GM19239 (cell line): ENCODE measurements at regions not wholly inside any gene's neighbourhood (a gene's known extent, or its start where the extent isn't known, plus 50 kb on each side); places are given as distances from the start of the nearest gene placed in this dataset.

ENCODE experiments used
- DNase-seq: peaks from one replicate; pipeline ENCODE4 v3.0.0; 2011; ENCODE audit warnings: low spot score; ENCODE audit not compliant: insufficient read length
- FAIRE-seq: peaks from 2 replicates; lab custom pipeline; 2011; peaks lifted over from hg19 to GRCh38; lab: Jason Lieb, UNC

DNA sequence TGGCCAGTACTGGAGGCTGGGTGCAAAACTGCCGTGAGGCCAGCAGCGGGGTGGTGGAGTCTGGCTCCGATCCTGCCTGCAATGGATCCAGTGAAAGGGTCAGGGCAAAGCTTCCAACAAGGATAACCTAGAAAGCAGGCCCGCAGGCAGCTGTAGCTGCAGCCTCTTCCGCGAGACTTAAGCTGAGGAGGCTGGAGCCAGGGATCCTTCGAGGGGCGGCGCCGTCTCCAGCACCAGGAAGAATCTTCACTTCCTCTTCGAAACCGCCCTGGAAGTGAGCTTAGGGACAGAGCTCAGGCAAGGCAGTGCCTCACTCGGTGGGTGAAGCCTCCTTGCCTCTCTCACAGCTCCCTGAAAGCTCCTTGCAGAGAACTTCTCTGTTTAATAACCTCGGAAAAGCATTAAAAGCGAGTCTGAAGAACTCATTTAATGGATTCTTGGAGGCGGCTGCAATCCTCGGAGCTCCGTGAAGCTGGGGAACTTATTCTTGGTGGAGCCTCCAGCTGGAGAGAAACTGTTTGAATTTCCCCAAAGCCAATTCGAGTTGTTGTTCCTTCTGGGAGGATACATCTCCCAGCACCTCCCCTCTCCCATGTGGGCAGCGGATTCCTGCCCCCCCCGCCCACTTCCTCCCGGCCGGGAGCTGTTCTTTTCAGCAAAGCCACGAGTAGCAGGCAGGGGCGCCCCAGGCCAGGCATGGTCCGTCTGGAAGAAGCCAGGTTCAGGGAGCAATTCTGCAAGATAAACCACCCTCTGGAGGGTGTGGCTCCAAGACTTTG is 169.9 kb downstream of the CTTN start:
- no peak for DNase-seq
- FAIRE-seq, result no peak

DNA sequence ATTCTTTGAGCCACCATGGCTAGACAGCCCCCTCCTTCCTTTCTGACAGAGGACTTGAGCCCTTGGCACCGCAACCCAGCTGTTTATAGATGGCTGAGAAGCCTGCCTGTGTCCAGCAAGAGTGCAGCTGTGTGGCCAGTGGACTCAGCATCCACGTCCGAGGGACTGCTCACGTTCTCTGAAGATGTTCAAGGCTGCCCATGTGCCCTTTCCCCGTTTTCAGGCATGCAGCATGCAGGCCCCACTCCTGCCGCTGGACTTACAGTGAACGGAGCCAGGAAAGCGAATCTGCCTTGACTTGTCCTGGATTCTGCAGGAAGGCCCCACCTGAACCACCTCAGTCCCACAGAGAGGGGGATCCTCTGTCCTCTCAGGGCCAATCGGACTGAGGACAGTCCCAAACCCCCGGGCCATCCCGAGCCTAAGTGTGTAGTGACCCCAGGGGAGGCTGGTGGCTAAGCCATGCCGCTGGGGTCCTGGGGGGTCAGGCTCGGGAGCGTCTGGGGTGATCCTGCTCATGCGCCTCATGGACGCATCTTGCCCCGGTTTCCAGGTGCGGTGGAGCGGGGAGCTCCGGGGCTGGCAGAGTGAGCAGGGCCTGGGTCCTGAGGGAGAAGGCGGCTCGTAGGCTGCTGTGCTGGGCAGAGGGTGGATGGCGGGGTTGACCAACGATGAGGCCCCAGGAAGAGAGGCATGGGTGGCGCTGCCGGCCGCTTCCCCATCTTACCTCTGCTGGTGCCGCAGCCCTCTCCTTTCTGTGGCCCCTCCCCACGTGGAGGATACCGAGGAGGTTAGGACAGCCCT is 170.7 kb downstream of the CTTN start:
- FAIRE-seq (no peak), DNase-seq (no peak)

DNA sequence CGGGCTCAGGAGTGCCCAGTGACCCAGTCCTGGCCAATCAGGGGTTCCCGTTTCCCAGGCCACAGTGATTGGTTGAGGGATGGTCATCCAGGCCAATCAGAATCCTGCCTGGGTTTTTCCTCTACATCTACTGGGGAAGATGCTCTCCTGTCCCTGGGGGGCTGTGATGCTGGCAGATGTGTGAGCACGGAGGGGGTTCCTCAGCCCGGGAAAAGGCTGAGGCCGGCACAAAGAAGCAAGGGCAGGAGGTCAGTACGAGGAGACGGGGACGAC is 171.2 kb downstream of the CTTN start:
- FAIRE-seq, result no peak
- no peak for DNase-seq

DNA sequence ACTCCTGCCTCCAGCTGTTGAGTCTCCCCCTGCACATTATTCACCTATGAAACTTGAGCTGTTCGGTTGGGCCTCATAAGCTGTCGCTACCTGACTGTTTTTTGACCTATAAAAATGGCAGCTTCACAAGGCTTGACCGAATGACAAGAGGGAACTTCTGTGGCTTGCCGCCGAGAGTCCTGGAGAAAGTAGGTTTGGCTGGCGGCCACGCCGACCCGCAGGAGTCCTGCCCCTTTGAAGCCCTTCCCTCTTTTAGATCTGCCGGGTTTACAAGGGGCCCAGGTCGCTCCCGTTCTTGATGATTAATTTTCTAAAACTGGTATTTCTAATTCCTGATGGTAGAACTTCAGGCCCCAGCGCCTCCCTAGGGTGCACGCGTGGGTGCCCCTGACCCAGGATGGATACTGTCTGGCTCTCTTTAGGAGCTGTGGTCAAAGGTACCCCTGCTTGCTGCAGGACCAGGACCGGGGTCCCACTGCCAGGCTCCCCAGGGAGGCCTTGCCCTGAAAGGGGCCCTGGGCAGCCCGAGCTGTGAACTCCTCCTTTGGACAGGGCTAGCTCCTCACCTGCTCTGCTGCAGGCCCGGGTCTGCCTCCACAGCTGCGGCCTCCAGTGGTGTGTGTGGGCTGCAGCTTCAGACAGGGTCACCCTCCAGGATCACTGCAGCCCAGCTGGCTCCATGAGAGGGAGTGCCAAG is 171.8 kb downstream of the CTTN start:
- FAIRE-seq (no peak), DNase-seq (no peak)

DNA sequence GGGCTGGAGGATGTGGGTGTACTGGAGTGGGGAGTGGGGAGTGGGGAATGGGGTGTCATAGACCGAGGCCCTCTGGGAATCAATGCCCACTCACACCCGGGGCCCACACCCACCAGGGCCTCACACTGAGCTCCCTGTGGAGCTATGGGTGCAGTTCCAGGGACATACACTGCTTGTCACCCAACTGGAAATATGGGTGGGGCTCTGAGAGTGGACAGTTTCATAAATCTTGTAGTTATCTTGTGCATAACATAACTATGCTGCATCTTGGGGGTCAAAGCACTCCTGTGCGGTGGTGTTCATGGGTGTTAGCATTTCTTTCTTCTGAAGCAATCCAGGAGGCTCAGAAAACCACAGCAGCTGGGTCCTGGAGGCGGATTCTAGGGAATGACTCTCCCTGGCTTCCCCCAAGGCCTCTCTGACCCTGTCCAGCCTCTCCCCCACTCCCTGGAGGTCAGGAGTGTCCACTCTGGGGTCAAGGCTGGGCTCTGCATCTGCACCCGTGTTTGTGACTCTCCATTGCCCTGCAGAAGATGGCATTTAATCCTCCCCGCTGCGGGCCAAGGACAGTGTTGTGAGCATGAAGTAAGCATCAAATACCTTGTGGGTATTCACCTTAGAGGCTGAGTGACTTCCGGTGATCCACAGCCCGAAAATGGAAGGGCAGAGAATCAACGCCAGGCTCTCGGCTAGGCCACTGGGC is 172.5 kb downstream of the CTTN start:
- no peak for DNase-seq
- no peak for FAIRE-seq

DNA sequence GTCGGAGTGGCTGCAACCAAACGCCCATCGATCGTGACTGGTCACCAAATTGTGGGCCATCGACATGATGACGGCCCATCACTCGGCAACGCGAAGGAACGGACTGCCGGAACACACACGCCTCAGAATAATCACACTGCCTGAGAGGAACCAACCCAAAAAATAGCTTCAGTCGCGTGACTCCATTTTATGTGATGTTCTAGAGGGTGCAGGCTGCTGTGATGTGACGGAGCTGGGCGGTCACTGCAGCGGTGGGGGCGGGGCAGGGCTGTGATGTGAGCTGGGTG is 174.6 kb downstream of the CTTN start:
- DNase-seq, result no peak
- no peak for FAIRE-seq

DNA sequence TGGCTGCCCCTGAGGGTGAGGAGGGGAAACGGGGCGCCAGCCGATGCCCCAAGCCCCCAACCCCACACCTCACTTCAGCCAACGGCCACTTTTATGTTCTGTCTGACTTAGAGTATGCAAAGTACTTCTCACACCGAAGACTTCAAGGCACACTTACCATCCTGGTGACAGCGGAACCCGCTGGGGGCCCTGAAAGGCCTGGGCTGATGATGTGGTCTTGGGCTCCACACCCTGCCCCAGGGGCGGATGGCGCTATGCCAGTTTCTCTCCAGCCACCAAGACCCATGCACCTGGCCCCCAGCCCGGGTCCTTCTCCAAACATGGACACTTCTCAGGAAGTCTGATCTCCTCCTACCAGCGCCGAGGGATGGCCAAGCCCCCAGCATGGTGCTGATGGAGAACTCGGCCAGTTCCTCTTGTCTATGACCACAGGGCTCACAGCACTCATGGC is 175.4 kb downstream of the CTTN start:
- FAIRE-seq (no peak), DNase-seq (no peak)

DNA sequence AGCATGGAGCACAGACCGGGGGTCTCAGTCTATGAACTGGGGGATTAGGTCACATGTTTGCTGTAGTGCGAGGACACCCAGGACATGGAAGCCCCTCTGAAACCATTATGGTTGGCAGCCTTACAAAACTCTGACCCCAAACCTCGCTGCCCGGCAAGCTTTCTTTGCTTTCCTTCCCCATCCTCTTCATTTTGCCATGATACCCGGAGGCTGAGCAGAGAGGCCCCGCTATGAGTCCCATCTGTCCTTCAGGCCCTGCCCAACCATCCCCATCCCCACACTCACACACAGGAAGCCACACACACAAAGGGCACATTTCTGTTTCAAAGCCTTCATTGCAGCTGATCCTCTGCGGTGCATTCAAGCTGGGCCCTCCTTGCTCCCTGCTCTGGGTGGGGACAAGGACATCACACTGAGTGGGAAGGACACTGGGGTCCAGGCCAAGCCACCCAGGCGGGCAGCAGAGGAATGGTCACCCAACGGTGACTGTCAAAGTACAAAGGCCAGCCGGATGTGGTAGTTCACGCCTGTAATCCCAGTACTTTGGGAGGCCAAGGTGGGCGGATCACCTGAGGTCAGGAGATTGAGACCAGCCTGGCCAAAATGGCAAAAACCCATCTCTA is 176.5 kb downstream of the CTTN start:
- DNase-seq (no peak), FAIRE-seq (no peak)

DNA sequence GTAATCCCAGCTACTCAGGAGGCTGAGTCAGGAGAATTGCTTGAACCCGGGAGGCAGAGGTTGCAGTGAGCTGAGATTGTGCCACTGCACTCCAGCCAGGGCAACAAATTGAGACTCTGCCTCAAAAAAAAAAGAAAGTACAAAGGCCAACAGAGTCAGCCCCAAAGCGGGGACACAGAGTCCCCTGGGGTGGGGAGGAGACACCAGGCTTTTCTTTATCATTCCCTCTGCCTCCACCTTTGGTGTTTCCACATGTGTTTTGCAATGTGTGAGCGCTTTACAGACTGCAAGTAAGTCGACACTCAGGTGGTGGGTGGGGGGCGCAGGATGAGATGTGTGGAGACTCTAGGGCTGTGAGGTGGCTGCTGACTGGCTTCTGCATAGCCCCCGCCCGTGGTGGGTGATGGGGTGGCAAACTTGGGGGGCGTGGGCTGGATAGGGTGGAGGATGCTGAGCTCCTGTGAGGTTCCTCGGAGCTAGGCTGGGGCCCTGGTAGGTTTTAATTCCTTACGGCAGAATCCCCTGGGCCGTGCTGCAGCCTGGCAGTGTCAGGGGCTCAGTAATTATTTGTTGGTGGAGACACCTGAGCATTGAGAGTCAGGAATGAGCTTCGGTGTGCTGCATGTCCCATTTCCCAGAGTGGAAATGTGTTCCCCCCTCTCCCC is 177.2 kb downstream of the CTTN start:
- FAIRE-seq (no peak), DNase-seq (no peak)

DNA sequence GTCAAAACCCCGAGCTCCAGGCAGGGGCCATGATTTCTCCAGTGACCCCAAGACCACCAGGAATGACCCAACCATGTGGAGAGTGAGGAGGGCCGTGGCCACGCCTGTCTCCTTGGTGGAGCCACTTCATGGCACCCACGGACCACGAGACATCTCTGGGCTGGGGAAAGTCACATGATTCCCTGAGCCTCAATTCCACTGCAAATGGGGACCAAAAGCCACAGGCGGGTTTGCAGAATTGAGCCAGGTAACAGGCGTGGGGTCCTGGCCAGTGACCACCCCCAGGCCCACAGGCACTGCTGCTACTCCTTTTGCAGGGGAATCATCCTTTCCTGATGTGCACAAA is 178.9 kb downstream of the CTTN start:
- FAIRE-seq (no peak), DNase-seq (no peak)

DNA sequence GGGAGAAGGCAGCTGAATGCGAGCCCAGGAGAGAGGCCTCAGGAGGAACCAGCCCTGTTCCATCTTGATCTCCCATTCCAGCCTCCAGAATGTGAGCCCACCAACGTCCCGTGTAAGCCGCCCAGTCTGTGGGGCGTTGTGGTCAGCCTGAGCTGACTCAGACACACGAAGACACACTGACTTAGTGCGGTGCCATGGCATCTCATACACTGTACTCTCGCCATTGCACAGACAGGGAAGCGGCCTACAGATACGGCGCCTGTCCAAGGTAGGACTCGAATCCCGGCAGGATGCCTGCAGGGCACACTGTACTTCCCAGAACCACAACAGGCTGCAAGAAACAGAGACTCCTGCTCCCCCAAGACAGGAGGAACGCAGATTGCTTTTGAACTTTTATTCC is 179.6 kb downstream of the CTTN start:
- FAIRE-seq, result no peak
- no peak for DNase-seq

DNA sequence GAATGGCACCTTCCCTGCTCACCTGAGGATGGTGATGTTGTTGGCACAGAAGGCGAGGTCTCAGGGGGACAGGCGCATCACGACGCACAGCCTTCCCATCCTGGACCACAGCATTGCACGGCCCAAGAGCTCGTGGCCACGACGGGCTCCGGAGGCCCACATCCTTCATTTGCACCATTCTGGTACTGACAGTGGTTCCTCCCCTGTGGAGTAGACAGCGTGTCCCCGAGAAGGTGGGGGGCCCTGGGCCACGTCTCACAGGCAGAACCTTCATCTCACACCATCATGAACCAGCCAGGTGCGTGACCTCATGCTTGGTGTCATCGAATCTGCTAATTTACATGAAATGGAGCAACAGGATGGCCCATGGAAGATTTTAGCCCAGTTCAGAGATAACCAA is 180.0 kb downstream of the CTTN start:
- FAIRE-seq, result no peak
- no peak for DNase-seq

DNA sequence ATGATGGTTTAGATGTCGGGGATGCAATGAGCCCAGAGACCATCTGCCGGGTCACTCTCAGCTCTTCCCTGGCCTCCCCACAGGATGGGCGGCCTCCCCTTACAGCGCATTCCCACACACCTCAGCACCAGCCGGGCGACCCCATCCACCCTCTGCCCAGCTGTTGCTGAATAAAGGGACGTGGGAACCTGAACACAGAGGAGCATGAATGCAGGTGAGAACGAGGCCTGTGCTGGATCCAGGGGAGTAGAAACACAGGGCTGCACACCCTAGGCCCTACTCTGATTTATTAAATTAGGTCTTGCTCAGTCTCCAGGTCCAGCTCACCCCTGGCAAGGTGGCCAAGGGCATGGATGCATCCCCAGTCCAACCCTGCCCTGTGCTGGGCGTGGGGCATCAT is 180.5 kb downstream of the CTTN start:
- DNase-seq (no peak), FAIRE-seq (no peak)

DNA sequence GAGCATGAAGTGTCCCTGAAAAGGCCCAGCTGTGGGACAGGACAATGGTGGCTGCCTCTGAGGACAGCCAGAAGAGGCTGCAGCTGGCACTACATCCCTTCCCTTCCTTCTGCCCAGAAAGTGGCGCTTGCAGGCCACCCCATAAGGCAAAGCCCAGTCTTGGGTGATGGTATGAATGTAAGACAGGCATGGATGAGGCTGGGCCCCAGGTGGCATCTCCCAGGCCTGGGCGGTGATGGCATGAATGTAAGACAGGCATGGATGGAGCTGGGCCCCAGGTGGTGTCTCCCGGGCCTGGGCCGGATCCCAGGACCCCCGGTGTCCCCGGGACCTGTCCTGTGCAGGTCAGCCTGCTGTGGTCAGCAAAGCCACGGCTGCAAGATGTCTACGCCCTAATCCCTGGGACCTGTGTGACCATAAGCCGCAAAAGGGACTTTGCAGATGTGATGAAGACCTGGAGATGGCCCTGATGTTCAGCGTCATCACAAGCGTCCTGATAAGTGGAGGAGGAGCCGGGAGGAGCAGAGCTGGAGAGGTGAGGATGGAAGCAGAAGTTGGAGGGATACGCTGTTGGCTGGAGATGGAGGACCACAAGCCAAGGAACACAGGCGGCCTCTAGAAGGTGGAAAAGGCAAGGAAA is 181.1 kb downstream of the CTTN start:
- DNase-seq (no peak), FAIRE-seq (no peak)

DNA sequence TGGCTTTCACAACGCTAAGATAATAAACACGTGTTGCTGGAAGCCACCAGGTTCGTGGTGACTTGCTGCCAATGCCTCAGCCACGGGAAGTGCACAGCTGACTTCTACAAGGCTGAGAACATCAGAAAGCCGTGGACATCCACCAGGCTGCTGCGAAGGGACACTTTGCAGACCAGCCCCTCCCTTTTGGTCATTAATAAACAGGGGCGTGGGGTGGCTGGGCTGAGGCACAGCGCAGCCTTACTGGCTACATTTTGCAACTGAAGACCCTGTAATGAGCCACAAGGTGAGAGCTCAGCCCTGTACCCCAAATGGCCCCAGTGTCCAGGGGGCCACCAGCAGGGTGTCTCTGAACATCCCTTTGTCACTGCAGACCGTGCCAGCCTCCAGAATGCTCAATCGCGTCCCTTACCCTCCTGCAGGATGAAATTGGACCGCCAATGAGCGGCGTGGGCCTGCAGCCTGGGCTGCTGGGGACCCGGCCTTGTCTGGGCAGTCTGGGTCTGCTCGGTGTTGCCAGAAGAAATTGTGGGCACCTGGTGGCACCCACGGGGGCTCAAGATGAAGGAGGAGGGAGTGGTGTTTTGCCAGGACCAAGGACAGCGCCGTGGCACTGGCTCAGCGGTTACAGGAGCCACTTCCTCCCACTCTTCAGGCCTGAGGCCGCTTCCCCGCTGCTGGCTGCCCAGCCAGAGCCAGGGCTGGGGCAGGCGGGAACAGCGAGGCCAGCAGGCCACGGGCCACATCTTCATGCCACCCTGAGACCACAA is 181.9 kb downstream of the CTTN start:
- FAIRE-seq (no peak), DNase-seq (no peak)

DNA sequence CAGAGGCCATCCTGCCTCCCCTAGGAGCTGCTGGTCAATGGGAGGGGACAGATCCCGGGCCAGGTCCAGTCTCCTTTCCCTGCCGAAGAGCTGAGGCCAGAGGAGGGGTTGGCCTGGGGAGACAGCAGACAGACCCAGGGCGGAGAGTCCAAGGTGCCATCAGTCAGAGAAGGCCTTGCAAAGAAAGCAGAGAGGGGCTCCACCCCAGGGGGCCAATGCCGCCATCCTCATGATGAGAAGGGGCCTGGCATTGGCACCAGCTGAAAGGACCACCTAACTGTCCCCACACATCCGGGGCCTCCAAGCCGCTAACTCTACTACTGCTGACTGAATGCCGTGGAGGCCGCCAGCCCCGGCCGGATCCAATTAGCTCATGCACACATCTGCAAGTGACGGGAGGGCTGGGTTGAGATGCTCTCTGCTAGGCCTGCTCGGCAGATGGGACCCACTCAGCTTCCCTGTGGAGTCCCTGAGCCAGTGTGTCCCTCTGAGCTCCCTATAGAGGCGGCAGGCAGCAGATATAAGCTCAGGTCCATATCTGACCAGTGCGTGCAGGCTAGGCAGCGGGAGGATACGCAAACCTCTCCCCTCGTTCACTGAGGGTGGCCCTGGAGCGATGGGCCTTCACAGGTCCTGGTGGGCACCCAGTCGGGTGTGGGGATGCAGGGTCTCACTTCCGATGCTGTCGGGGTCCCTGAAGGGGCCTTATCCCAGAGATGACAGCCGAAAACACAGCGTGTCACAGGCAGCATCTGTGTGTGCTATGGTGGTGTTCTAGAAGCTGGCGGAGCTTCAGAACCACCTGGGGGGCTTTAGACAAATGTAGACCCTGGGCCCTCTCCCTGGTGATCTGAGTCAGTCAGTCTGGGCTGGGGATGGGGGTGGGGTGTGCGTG is 183.9 kb downstream of the CTTN start:
- FAIRE-seq (no peak), DNase-seq (no peak)

DNA sequence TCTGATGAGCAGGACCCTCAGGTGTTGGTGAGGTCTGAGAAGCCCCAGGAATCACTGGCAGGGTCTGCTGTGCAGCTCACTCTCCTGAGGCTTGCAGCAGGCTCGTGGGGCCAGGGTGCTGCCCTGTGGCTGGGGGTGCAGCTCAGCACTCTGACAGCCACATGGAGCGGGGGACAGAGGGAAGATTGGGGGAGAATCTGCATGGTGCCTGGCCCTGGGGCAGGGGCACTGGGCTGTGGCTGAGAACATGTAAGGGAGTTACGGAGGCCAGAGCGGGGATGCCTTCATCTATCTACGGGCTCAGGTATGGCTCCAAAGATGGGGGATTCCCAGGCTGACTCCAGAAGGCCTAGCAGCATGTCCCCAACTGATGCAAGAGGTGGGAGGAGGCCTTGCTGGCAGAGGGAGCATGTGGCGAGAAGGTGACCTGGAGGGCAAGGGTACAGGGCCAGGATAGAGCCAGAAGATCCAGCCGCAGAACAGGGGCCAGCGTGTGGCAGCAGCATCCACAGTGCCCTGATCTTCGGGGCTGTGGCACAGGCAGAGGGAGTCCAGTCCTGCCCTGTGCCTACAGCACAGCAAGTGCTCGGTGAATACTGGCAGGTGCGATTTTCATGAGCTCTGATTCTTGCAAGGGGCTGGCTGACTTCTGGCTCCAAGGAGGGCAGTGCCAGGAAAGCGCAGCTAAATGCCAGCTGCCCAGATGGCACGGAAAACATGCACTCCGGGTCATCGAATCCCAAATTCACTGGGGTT is 184.7 kb downstream of the CTTN start:
- FAIRE-seq, result no peak
- DNase-seq, result no peak
